A549 (cell line): ENCODE measurements at regions not wholly inside any gene's neighbourhood (a gene's known extent, or its start where the extent isn't known, plus 50 kb on each side); places are given as distances from the start of the nearest gene placed in this dataset.

ENCODE experiments used
- ATAC-seq, 2 experiments: fragments of 200-7000 bp in 1 of 2; fragments of >200 bp in 1 of 2; cut with Nextera tagmentation in 1 of 2; cut with Tn5 transposase in 1 of 2; 3 replicates each; pipeline versions ENCODE4 v1.8.0 to v1.9.1; 2018 to 2020; ENCODE audit warnings: mild to moderate bottlenecking in 1 of 2, moderate library complexity in 1 of 2
- CTCF ChIA-PET: fragments of 300-600 bp; sonication (Branson Sonifier 250); formaldehyde crosslinking; extraction: SDS; loops from one replicate; lab custom pipeline; 2021; ENCODE audit warnings: antibody characterized with exemption, inconsistent platforms; lab: Yijun Ruan, JAX
- POLR2A ChIA-PET: fragments of 350-600 bp; formaldehyde crosslinking; extraction: SDS; loops from one replicate; lab custom pipeline; 2021; ENCODE audit warnings: antibody characterized with exemption, inconsistent platforms; lab: Yijun Ruan, JAX
- DNase-seq, 2 experiments: peaks; one replicate each; pipeline versions ENCODE4 v3.0.0 to v3.0.0-alpha.2; 2011 to 2016; ENCODE audit warnings: low read depth in 1 of 2, low spot score in 1 of 2
- FAIRE-seq: peaks from 2 replicates; lab custom pipeline; 2011; peaks lifted over from hg19 to GRCh38; lab: Jason Lieb, UNC
- H3K27ac ChIP-seq, 2 experiments: fragments of >200 bp; sonication (Bioruptor Twin); formaldehyde crosslinking; 3 replicates each; pipeline ENCODE4 v1.5.1; 2016 to 2017
- H3K4me1 ChIP-seq: fragments of >200 bp; sonication (Bioruptor Twin); formaldehyde crosslinking; 3 replicates; pipeline ENCODE4 v1.6.1; 2016
- H3K4me2 ChIP-seq: fragments of >200 bp; sonication (Bioruptor Twin); formaldehyde crosslinking; 3 replicates; pipeline ENCODE4 v1.6.1; 2016
- H3K4me3 ChIP-seq: fragments of >200 bp; sonication (Bioruptor Twin); formaldehyde crosslinking; 3 replicates; pipeline ENCODE4 v1.5.1; 2016
- H3K9me3 ChIP-seq: fragments of >200 bp; sonication (Bioruptor Twin); formaldehyde crosslinking; 3 replicates; pipeline ENCODE4 v1.6.1; 2016
- BCL3 ChIP-seq: fragments of >200 bp; sonication (Bioruptor Twin); formaldehyde crosslinking; IDR thresholded peaks from 3 replicates; pipeline ENCODE4 v1.6.1; 2016
- CBX2 ChIP-seq: fragments of 200-600 bp; sonication (generic); IDR thresholded peaks from 2 replicates; pipeline ENCODE4 v1.6.1; 2016; ENCODE audit warnings: low read depth, mild to moderate bottlenecking, borderline replicate concordance
- CBX8 ChIP-seq: fragments of 200-600 bp; sonication (generic); IDR thresholded peaks from 2 replicates; pipeline ENCODE4 v1.6.1; 2016
- CEBPB ChIP-seq, 2 experiments: fragments of >200 bp in 1 of 2; sonication (Bioruptor Twin) in 1 of 2; formaldehyde crosslinking in 1 of 2; IDR thresholded peaks; 2 replicates each; pipeline ENCODE4 v1.6.1; 2012 to 2016
- CTCF ChIP-seq: fragments of >200 bp; sonication (Bioruptor Twin); formaldehyde crosslinking; IDR thresholded peaks from 3 replicates; pipeline ENCODE4 v1.5.1; 2016
- EHF ChIP-seq: fragments of 250-450 bp; sonication (Bioruptor Pico); IDR thresholded peaks from 2 replicates; pipeline ENCODE4 v1.5.0; 2020; ENCODE audit warnings: mild to moderate bottlenecking
- FOSL2 ChIP-seq, 2 experiments: fragments of 450-650 bp in 1 of 2; fragments of >200 bp in 1 of 2; sonication (Bioruptor Twin) in 1 of 2; formaldehyde crosslinking; IDR thresholded peaks; 2 replicates each; pipeline versions ENCODE4 v1.5.0 to v1.6.1; 2016 to 2020; ENCODE audit warnings: mild to moderate bottlenecking in 1 of 2, moderate library complexity in 1 of 2
- FOXS1 ChIP-seq: fragments of 250-450 bp; sonication (Bioruptor Pico); IDR thresholded peaks from 2 replicates; pipeline ENCODE4 v1.5.0; 2020; ENCODE audit warnings: mild to moderate bottlenecking, moderate library complexity
- GATA3 ChIP-seq: IDR thresholded peaks from 2 replicates; pipeline ENCODE4 v1.6.1; 2012; ENCODE audit warnings: borderline replicate concordance
- HDAC2 ChIP-seq: fragments of 200-600 bp; sonication (generic); IDR thresholded peaks from 2 replicates; pipeline ENCODE4 v1.6.1; 2016
- HEYL ChIP-seq: fragments of 250-450 bp; sonication (Bioruptor Pico); IDR thresholded peaks from 2 replicates; pipeline ENCODE4 v1.8.0; 2021; ENCODE audit warnings: mild to moderate bottlenecking, moderate library complexity
- HOXA7 ChIP-seq: fragments of 250-450 bp; sonication (Bioruptor Pico); IDR thresholded peaks from 2 replicates; pipeline ENCODE4 v1.5.0; 2020; ENCODE audit warnings: mild to moderate bottlenecking, moderate library complexity
- JUN ChIP-seq, 2 experiments: fragments of >200 bp; sonication (Bioruptor Twin); formaldehyde crosslinking; IDR thresholded peaks; 2 replicates in 1 of 2; 3 replicates in 1 of 2; pipeline ENCODE4 v1.6.1; 2016 to 2017
- MYC ChIP-seq: IDR thresholded peaks from 2 replicates; pipeline ENCODE4 v1.6.1; 2012; ENCODE audit warnings: mild to moderate bottlenecking, inconsistent platforms, low read length, improper control_type of control experiment, borderline replicate concordance
- PBX3 ChIP-seq: IDR thresholded peaks from 2 replicates; pipeline ENCODE4 v1.6.1; 2012
- POLR2AphosphoS2 ChIP-seq: conservative IDR thresholded peaks from 2 replicates; pipeline ENCODE4 v1.6.1; 2012; ENCODE audit warnings: low read length, improper control_type of control experiment, inconsistent platforms
- RAD21 ChIP-seq, 2 experiments: fragments of >200 bp in 1 of 2; sonication (Bioruptor Twin) in 1 of 2; formaldehyde crosslinking in 1 of 2; IDR thresholded peaks in 1 of 2; conservative IDR thresholded peaks in 1 of 2; 2 replicates in 1 of 2; 3 replicates in 1 of 2; pipeline ENCODE4 v1.6.1; 2012 to 2018; ENCODE audit warnings: inconsistent platforms in 1 of 2
- RCOR1 ChIP-seq: fragments of 150-350 bp; IDR thresholded peaks from 2 replicates; pipeline ENCODE4 v1.6.1; 2014; ENCODE audit warnings: antibody characterized with exemption, low read length, low read depth
- TFCP2L1 ChIP-seq: fragments of 250-450 bp; sonication (Bioruptor Pico); IDR thresholded peaks from 2 replicates; pipeline ENCODE4 v1.5.0; 2021; ENCODE audit warnings: mild to moderate bottlenecking
- ZFP36 ChIP-seq: fragments of 450-650 bp; IDR thresholded peaks from 2 replicates; pipeline ENCODE4 v1.6.1; 2014; ENCODE audit warnings: borderline replicate concordance; ENCODE audit not compliant: partially characterized antibody
- ZNF302 ChIP-seq: fragments of 250-450 bp; sonication (Bioruptor Pico); IDR thresholded peaks from 2 replicates; pipeline ENCODE4 v1.9.0; 2021; ENCODE audit warnings: inconsistent platforms, mild to moderate bottlenecking, moderate library complexity
- ZSCAN20 ChIP-seq: fragments of 250-450 bp; sonication (Bioruptor Pico); IDR thresholded peaks from 2 replicates; pipeline ENCODE4 v1.8.0; 2022; ENCODE audit warnings: mild to moderate bottlenecking, moderate library complexity
- WGBS: methylation state at CpG from one replicate; pipeline ENCODE4 v1.1.6; 2017; ENCODE audit errors: missing lambda C conversion rate; 5-methylcytosine and 5-hydroxymethylcytosine counted together
- TF ChIP-seq, protein P1 (sequence below): fragments of 200-600 bp; sonication (generic); IDR thresholded peaks from 2 replicates; pipeline ENCODE4 v1.6.1; 2016; ENCODE audit warnings: antibody characterized with exemption, mild to moderate bottlenecking, moderate library complexity

- FAIRE-seq (no peak), ATAC-seq (no peak)
Measured at GRCh38 chr6:150723857-150724256, 124.2 kb downstream of the PLEKHG1 start.

GRCh38 chr6:150725795-150726194, 126.1 kb downstream of the PLEKHG1 start:
- CTCF ChIA-PET, result interaction anchor here (0.6 to 0.7 kb wide), 2 partner anchors 40 to 656 kb away, joined by 3 read pairs; no protein-coding TSS in a partner anchor
- TF ChIP-seq CTCF (no peak), FOSL2 (IDR thresholded peaks at IDR 0.05) (no peak), FOSL2 (CRISPR knock-in tag; IDR thresholded peaks at IDR 0.05) (no peak), CBX8 (no peak), HDAC2 (no peak), TFCP2L1 (CRISPR knock-in tag) (no peak)
- WGBS, result 42% methylated on average over 1 of the region's 1 CpG
- POLR2A ChIA-PET, result no interaction called here
- no peaks in the 10 kb centered on the region for H3K9me3 ChIP-seq
- FAIRE-seq (no peak), ATAC-seq (no peak), DNase-seq (no peak)
- no peak overlapping the region for H3K4me2 ChIP-seq
- H3K4me3 ChIP-seq, result no peak overlapping the region
- no peaks in the 10 kb centered on the region for H3K4me1 ChIP-seq
- H3K27ac ChIP-seq, result no peak overlapping the region

More at GRCh38 chr6:150723857-150724256, 124.2 kb downstream of the PLEKHG1 start:
- DNase-seq, result no peak
- CTCF ChIA-PET, result interaction anchor here (0.6 kb wide), 1 partner anchor 528 kb away, joined by 3 read pairs; no protein-coding TSS in a partner anchor
- H3K27ac ChIP-seq, result no peak overlapping the region
- POLR2A ChIA-PET, result no interaction called here
- no peak overlapping the region for H3K4me3 ChIP-seq
- H3K4me2 ChIP-seq, result no peak overlapping the region
- H3K4me1 ChIP-seq, result no peaks in the 10 kb centered on the region
- TF ChIP-seq PBX3 (no peak), BCL3 (no peak), POLR2AphosphoS2 (no peak), CBX2 (no peak), ZNF302 (CRISPR knock-in tag) (no peak), HEYL (CRISPR knock-in tag) (no peak), MYC (no peak), EHF (no peak), RAD21 (conservative IDR thresholded peaks at IDR 0.05 in 1 of 2, IDR thresholded peaks at IDR 0.05 in 1 of 2) (no peak), TFCP2L1 (CRISPR knock-in tag) (no peak), CEBPB (IDR thresholded peaks at IDR 0.05) (no peak), JUN (IDR thresholded peaks at IDR 0.05) (no peak), FOXS1 (CRISPR knock-in tag) (no peak), GATA3 (no peak), HOXA7 (CRISPR knock-in tag) (no peak), ZFP36 (no peak), RCOR1 (no peak), ZSCAN20 (no peak)
- TF ChIP-seq, protein P1, sequence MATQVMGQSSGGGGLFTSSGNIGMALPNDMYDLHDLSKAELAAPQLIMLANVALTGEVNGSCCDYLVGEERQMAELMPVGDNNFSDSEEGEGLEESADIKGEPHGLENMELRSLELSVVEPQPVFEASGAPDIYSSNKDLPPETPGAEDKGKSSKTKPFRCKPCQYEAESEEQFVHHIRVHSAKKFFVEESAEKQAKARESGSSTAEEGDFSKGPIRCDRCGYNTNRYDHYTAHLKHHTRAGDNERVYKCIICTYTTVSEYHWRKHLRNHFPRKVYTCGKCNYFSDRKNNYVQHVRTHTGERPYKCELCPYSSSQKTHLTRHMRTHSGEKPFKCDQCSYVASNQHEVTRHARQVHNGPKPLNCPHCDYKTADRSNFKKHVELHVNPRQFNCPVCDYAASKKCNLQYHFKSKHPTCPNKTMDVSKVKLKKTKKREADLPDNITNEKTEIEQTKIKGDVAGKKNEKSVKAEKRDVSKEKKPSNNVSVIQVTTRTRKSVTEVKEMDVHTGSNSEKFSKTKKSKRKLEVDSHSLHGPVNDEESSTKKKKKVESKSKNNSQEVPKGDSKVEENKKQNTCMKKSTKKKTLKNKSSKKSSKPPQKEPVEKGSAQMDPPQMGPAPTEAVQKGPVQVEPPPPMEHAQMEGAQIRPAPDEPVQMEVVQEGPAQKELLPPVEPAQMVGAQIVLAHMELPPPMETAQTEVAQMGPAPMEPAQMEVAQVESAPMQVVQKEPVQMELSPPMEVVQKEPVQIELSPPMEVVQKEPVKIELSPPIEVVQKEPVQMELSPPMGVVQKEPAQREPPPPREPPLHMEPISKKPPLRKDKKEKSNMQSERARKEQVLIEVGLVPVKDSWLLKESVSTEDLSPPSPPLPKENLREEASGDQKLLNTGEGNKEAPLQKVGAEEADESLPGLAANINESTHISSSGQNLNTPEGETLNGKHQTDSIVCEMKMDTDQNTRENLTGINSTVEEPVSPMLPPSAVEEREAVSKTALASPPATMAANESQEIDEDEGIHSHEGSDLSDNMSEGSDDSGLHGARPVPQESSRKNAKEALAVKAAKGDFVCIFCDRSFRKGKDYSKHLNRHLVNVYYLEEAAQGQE, result no peak
- 37% methylated on average over 2 of the region's 2 CpGs for WGBS
- no peaks in the 10 kb centered on the region for H3K9me3 ChIP-seq
